ENCODE measurements at regions not wholly inside any gene's neighbourhood (a gene's known extent, or its start where the extent isn't known, plus 50 kb on each side); places are given as distances from the start of the nearest gene placed in this dataset.

DNA sequence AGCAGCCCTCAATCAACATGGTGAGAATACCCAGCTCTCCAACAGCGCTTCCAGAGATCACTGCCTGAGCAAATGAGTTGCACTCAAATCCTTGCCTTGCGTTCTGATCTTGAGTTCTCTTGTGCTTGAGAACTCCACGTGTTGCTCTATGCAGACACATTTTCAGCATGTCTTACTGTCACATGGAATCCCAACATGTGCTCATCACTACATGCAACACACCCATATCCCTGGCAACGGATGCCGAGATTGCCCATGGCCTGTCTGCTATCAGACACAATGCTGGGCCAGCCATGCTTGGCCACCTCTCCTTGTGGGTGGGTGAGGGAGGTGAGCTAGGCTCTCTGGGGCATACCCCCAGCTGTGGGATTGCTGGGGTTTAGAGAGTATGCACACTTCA is 91.9 kb upstream of the LDAH start:
- DNase-seq: no peak
- Histone ChIP-seq H3K36me3 (ENCODE audit: control insufficient read depth in 1 of 2, insufficient read depth in 2 of 2, low read length in 2 of 2) (no peaks in the 10 kb centered on the region), H3K23ac (ENCODE audit: low read length) (no peak overlapping the region), H2BK5ac (ENCODE audit: low read depth, low read length, poor library complexity) (no peak overlapping the region), H4K8ac (ENCODE audit: low read depth, low read length) (no peak overlapping the region), H4K12ac (ENCODE audit: low read depth, low read length) (no peak overlapping the region), H2BK120ac (ENCODE audit: insufficient read depth, low read length, poor library complexity) (no peak overlapping the region), H3K9me3 (ENCODE audit: insufficient read depth, low read depth, low read length) (peaks cover 1% of the 10 kb centered on the region), H3K18ac (ENCODE audit: low read length) (no peak overlapping the region), H3K4ac (ENCODE audit: low read depth, low read length) (no peak overlapping the region), H3K4me1 (ENCODE audit: control insufficient read depth in 1 of 2, insufficient read depth in 2 of 2, low read length in 2 of 2) (no peaks in the 10 kb centered on the region), H2AFZ (ENCODE audit: insufficient read depth, low read length, poor library complexity) (no peak overlapping the region), H3K4me2 (ENCODE audit: low read length) (no peak overlapping the region), H4K91ac (ENCODE audit: low read depth, low read length) (no peak overlapping the region), H3K79me1 (ENCODE audit: low read length) (no peaks in the 10 kb centered on the region), H3K4me3 (ENCODE audit: low read depth, low read length) (peak overlapping the region; percentile 12), H2BK12ac (ENCODE audit: low read length) (no peak overlapping the region), H3K27me3 (ENCODE audit: insufficient read depth, low read length) (no peaks in the 10 kb centered on the region), H3K27ac (ENCODE audit: low read depth, low read length) (no peak overlapping the region), H2AK5ac (ENCODE audit: low read length) (no peak overlapping the region), H3K9ac (ENCODE audit: low read length) (no peak overlapping the region), H3K79me2 (ENCODE audit: control insufficient read depth, insufficient read depth, low read length, poor library complexity) (no peaks in the 10 kb centered on the region), H3K14ac (ENCODE audit: low read length) (no peak overlapping the region)
- WGBS (ENCODE audit: extremely low coverage, insufficient coverage, insufficient read length): no CpG with 5 or more reads among the region's 5 CpGs

GRCh38 chr2:20914087-20914486 is 91.2 kb upstream of the LDAH start:
- H3K4me3 ChIP-seq (ENCODE audit: low read depth, low read length): no peak overlapping the region
- H3K14ac ChIP-seq (ENCODE audit: low read length): no peak overlapping the region
- no peak overlapping the region for H3K4me2 ChIP-seq (ENCODE audit: low read length)
- no peak overlapping the region for H2BK120ac ChIP-seq (ENCODE audit: insufficient read depth, low read length, poor library complexity)
- no CpG with 5 or more reads among the region's 4 CpGs for WGBS (ENCODE audit: extremely low coverage, insufficient coverage, insufficient read length)
- no peaks in the 10 kb centered on the region for H3K79me2 ChIP-seq (ENCODE audit: control insufficient read depth, insufficient read depth, low read length, poor library complexity)
- no peaks in the 10 kb centered on the region for H3K27me3 ChIP-seq (ENCODE audit: insufficient read depth, low read length)
- H3K18ac ChIP-seq (ENCODE audit: low read length): no peak overlapping the region
- no peak overlapping the region for H4K8ac ChIP-seq (ENCODE audit: low read depth, low read length)
- H3K9ac ChIP-seq (ENCODE audit: low read length): no peak overlapping the region
- no peak overlapping the region for H2BK5ac ChIP-seq (ENCODE audit: low read depth, low read length, poor library complexity)
- no peak overlapping the region for H3K23ac ChIP-seq (ENCODE audit: low read length)
- no peaks in the 10 kb centered on the region for H3K79me1 ChIP-seq (ENCODE audit: low read length)
- H2AK5ac ChIP-seq (ENCODE audit: low read length): no peak overlapping the region
- no peak overlapping the region for H3K27ac ChIP-seq (ENCODE audit: low read depth, low read length)
- H4K12ac ChIP-seq (ENCODE audit: low read depth, low read length): no peak overlapping the region
- no peak overlapping the region for H3K4ac ChIP-seq (ENCODE audit: low read depth, low read length)
- no peaks in the 10 kb centered on the region for H3K36me3 ChIP-seq (ENCODE audit: control insufficient read depth in 1 of 2, insufficient read depth in 2 of 2, low read length in 2 of 2)
- no peak for DNase-seq
- H2AFZ ChIP-seq (ENCODE audit: insufficient read depth, low read length, poor library complexity): no peak overlapping the region
- H2BK12ac ChIP-seq (ENCODE audit: low read length): no peak overlapping the region
- H4K91ac ChIP-seq (ENCODE audit: low read depth, low read length): no peak overlapping the region
- no peaks in the 10 kb centered on the region for H3K4me1 ChIP-seq (ENCODE audit: control insufficient read depth in 1 of 2, insufficient read depth in 2 of 2, low read length in 2 of 2)
- H3K9me3 ChIP-seq (ENCODE audit: insufficient read depth, low read depth, low read length): peaks cover 1% of the 10 kb centered on the region

GRCh38 chr2:20913491-20913890 is 90.6 kb upstream of the LDAH start:
- Histone ChIP-seq H3K4me2 (ENCODE audit: low read length) (no peak overlapping the region), H3K27me3 (ENCODE audit: insufficient read depth, low read length) (no peaks in the 10 kb centered on the region), H3K79me2 (ENCODE audit: control insufficient read depth, insufficient read depth, low read length, poor library complexity) (no peaks in the 10 kb centered on the region), H2BK5ac (ENCODE audit: low read depth, low read length, poor library complexity) (no peak overlapping the region), H3K27ac (ENCODE audit: low read depth, low read length) (no peak overlapping the region), H4K91ac (ENCODE audit: low read depth, low read length) (no peak overlapping the region), H2BK12ac (ENCODE audit: low read length) (no peak overlapping the region), H2AK5ac (ENCODE audit: low read length) (no peak overlapping the region), H3K9ac (ENCODE audit: low read length) (no peak overlapping the region), H3K23ac (ENCODE audit: low read length) (no peak overlapping the region), H2BK120ac (ENCODE audit: insufficient read depth, low read length, poor library complexity) (no peak overlapping the region), H3K18ac (ENCODE audit: low read length) (no peak overlapping the region), H3K9me3 (ENCODE audit: insufficient read depth, low read depth, low read length) (peaks cover 1% of the 10 kb centered on the region), H3K4ac (ENCODE audit: low read depth, low read length) (no peak overlapping the region), H4K8ac (ENCODE audit: low read depth, low read length) (no peak overlapping the region), H2AFZ (ENCODE audit: insufficient read depth, low read length, poor library complexity) (no peak overlapping the region), H3K4me3 (ENCODE audit: low read depth, low read length) (no peak overlapping the region), H3K4me1 (ENCODE audit: control insufficient read depth in 1 of 2, insufficient read depth in 2 of 2, low read length in 2 of 2) (no peaks in the 10 kb centered on the region), H3K36me3 (ENCODE audit: control insufficient read depth in 1 of 2, insufficient read depth in 2 of 2, low read length in 2 of 2) (no peaks in the 10 kb centered on the region), H3K14ac (ENCODE audit: low read length) (no peak overlapping the region), H3K79me1 (ENCODE audit: low read length) (no peaks in the 10 kb centered on the region), H4K12ac (ENCODE audit: low read depth, low read length) (no peak overlapping the region)
- WGBS (ENCODE audit: extremely low coverage, insufficient coverage, insufficient read length): no CpG with 5 or more reads among the region's 3 CpGs
- DNase-seq: no peak

- Histone ChIP-seq H3K79me2 (ENCODE audit: control insufficient read depth, insufficient read depth, low read length, poor library complexity) (no peaks in the 10 kb centered on the region), H2BK120ac (ENCODE audit: insufficient read depth, low read length, poor library complexity) (no peak overlapping the region), H3K18ac (ENCODE audit: low read length) (no peak overlapping the region), H3K4ac (ENCODE audit: low read depth, low read length) (no peak overlapping the region), H3K23ac (ENCODE audit: low read length) (no peak overlapping the region), H3K4me3 (ENCODE audit: low read depth, low read length) (no peak overlapping the region), H2AFZ (ENCODE audit: insufficient read depth, low read length, poor library complexity) (no peak overlapping the region), H4K12ac (ENCODE audit: low read depth, low read length) (no peak overlapping the region), H3K27me3 (ENCODE audit: insufficient read depth, low read length) (no peaks in the 10 kb centered on the region), H2BK5ac (ENCODE audit: low read depth, low read length, poor library complexity) (no peak overlapping the region), H3K27ac (ENCODE audit: low read depth, low read length) (no peak overlapping the region), H3K36me3 (ENCODE audit: control insufficient read depth in 1 of 2, insufficient read depth in 2 of 2, low read length in 2 of 2) (no peaks in the 10 kb centered on the region), H2BK12ac (ENCODE audit: low read length) (no peak overlapping the region), H4K8ac (ENCODE audit: low read depth, low read length) (no peak overlapping the region), H4K91ac (ENCODE audit: low read depth, low read length) (no peak overlapping the region), H3K4me1 (ENCODE audit: control insufficient read depth in 1 of 2, insufficient read depth in 2 of 2, low read length in 2 of 2) (no peaks in the 10 kb centered on the region), H3K4me2 (ENCODE audit: low read length) (no peak overlapping the region), H3K14ac (ENCODE audit: low read length) (no peak overlapping the region), H3K9ac (ENCODE audit: low read length) (no peak overlapping the region), H3K79me1 (ENCODE audit: low read length) (no peaks in the 10 kb centered on the region), H3K9me3 (ENCODE audit: insufficient read depth, low read depth, low read length) (peaks cover 3% of the 10 kb centered on the region), H2AK5ac (ENCODE audit: low read length) (no peak overlapping the region)
- no peak for DNase-seq
- no CpG with 5 or more reads among the region's 2 CpGs for WGBS (ENCODE audit: extremely low coverage, insufficient coverage, insufficient read length)
These were observed 77.2 kb upstream of the LDAH start for GRCh38 chr2:20900052-20900636.

All from trophoblast cell (in vitro differentiated cells and primary cell).